GM19351 (cell line): ENCODE measurements at regions not wholly inside any gene's neighbourhood (a gene's known extent, or its start where the extent isn't known, plus 50 kb on each side); places are given as distances from the start of the nearest gene placed in this dataset.

Experiments used
- ATAC-seq: cut with Tn5 transposase; IDR thresholded peaks from one replicate; pipeline ENCODE4 v1.9.1; 2021; ENCODE audit warnings: mild to moderate bottlenecking, moderate library complexity; ENCODE audit not compliant: unreplicated experiment

- no peak for ATAC-seq
Measured at GRCh38 chr4:31051565-31051964, 331.4 kb downstream of the PCDH7 start.

- ATAC-seq, result no peak
Measured at GRCh38 chr4:31052519-31052918, 332.4 kb downstream of the PCDH7 start.

GRCh38 chr4:31053451-31053850 lies 333.3 kb downstream of the PCDH7 start:
- ATAC-seq, result no peak

- ATAC-seq, result no peak
Measured at GRCh38 chr4:31054295-31054694, 334.1 kb downstream of the PCDH7 start.

- ATAC-seq, result no peak
Measured at GRCh38 chr4:31058656-31059055, 338.5 kb downstream of the PCDH7 start.

GRCh38 chr4:31059753-31060522 lies 339.8 kb downstream of the PCDH7 start:
- ATAC-seq, result no peak

- ATAC-seq, result no peak
Measured at GRCh38 chr4:31065086-31065485, 344.9 kb downstream of the PCDH7 start.

- ATAC-seq, result no peak
Measured at GRCh38 chr4:31068257-31069075, 348.3 kb downstream of the PCDH7 start.

- no peak for ATAC-seq
Measured at GRCh38 chr4:31069151-31069550, 349.0 kb downstream of the PCDH7 start.

GRCh38 chr4:31071508-31072486 lies 351.6 kb downstream of the PCDH7 start:
- no peak for ATAC-seq

- ATAC-seq, result no peak
Measured at GRCh38 chr4:31075969-31076368, 355.8 kb downstream of the PCDH7 start.

- ATAC-seq, result no peak
Measured at GRCh38 chr4:31078661-31079060, 358.5 kb downstream of the PCDH7 start.

- ATAC-seq, result no peak
Measured at GRCh38 chr4:31080887-31081286, 360.7 kb downstream of the PCDH7 start.

- no peak for ATAC-seq
Measured at GRCh38 chr4:31081366-31081765, 361.2 kb downstream of the PCDH7 start.

GRCh38 chr4:31083456-31083855 lies 363.3 kb downstream of the PCDH7 start:
- no peak for ATAC-seq

- no peak for ATAC-seq
Measured at GRCh38 chr4:31084806-31085416, 364.7 kb downstream of the PCDH7 start.

GRCh38 chr4:31085689-31086088 lies 365.5 kb downstream of the PCDH7 start:
- ATAC-seq, result no peak

- no peak for ATAC-seq
Measured at GRCh38 chr4:31086756-31087330, 366.7 kb downstream of the PCDH7 start.

- ATAC-seq, result no peak
Measured at GRCh38 chr4:31088600-31089230, 368.5 kb downstream of the PCDH7 start.

GRCh38 chr4:31089815-31090214 lies 369.6 kb downstream of the PCDH7 start:
- no peak for ATAC-seq
